ENCODE measurements at regions not wholly inside any gene's neighbourhood (a gene's known extent, or its start where the extent isn't known, plus 50 kb on each side); places are given as distances from the start of the nearest gene placed in this dataset.

DNA sequence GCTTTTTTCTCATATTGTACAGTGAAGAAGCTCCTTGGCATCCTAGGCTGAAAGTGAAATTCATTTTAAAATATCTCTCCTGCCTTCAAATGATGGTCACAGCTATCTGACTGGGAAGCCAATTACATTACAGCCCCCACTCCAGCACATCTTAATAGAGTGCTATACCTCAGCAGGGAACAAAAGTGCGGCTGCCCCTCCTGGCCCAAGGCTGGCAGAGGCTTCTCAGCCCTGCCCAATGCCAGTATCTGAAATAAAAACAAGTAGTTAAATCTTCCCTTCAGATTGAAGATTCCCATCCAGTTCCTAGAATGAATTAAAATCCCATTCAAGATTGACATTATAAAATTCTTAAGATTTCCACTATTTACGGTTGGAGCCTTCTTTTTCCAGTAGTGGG lies 54.9 kb upstream of the GNG2 start:
- TF ChIP-seq, protein P1, sequence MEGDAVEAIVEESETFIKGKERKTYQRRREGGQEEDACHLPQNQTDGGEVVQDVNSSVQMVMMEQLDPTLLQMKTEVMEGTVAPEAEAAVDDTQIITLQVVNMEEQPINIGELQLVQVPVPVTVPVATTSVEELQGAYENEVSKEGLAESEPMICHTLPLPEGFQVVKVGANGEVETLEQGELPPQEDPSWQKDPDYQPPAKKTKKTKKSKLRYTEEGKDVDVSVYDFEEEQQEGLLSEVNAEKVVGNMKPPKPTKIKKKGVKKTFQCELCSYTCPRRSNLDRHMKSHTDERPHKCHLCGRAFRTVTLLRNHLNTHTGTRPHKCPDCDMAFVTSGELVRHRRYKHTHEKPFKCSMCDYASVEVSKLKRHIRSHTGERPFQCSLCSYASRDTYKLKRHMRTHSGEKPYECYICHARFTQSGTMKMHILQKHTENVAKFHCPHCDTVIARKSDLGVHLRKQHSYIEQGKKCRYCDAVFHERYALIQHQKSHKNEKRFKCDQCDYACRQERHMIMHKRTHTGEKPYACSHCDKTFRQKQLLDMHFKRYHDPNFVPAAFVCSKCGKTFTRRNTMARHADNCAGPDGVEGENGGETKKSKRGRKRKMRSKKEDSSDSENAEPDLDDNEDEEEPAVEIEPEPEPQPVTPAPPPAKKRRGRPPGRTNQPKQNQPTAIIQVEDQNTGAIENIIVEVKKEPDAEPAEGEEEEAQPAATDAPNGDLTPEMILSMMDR (IDR thresholded peaks at IDR 0.05; ENCODE audit: borderline replicate concordance, extremely low read depth, low read length, poor library complexity, severe bottlenecking) = peak; percentile 50
- no peak for TF ChIP-seq EZH2 (IDR thresholded peaks at IDR 0.05; ENCODE audit: borderline replicate concordance, low read depth, low read length, severe bottlenecking)

Data from DND-41 (cell line).